ENCODE measurements at regions not wholly inside any gene's neighbourhood (a gene's known extent, or its start where the extent isn't known, plus 50 kb on each side); places are given as distances from the start of the nearest gene placed in this dataset.

DNA sequence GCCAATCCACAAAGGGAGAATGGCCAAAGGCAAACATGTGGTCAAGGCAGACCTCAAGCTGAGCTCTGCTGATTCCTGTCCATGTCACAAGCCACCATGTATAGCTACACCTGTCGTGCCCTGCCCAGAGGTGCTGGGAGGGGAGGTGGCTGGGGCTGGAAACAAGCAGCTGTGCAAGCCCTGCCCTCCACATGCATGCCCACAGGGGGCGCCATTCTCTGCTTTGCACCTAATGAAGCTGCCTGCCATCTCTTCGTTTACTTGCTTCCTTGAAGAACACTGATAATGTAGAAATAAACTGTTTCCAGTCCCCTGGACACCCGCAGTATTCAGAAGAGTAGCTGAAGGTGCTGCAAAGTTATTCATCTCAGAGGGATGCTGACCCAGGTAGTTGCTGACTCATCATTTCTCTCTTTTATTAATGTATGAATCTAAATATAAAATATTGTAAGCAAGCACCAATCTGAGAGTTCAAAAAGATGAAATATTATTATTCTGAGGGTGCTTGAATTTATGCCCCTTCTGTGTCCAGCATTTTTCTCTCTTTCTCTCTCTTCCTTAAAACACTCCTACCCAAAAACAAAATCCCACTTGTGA is 278.6 kb downstream of the ADGRA3 start:
- Histone ChIP-seq H2BK12ac (ENCODE audit: low read length) (no peak overlapping the region), H3K18ac (ENCODE audit: low read length) (no peak overlapping the region), H3K36me3 (replicated peaks in 1 of 2; ENCODE audit: control insufficient read depth in 2 of 2, insufficient read depth in 2 of 2, low read length in 2 of 2) (no peaks in the 10 kb centered on the region), H3K23ac (ENCODE audit: low read depth, low read length, poor library complexity) (no peak overlapping the region), H3K9ac (ENCODE audit: low read depth, low read length, poor library complexity) (no peak overlapping the region), H3K4me2 (ENCODE audit: insufficient read depth, low read length, poor library complexity, severe bottlenecking) (no peak overlapping the region), H4K8ac (ENCODE audit: low read depth, low read length) (no peak overlapping the region), H2BK120ac (ENCODE audit: low read depth, low read length) (no peak overlapping the region), H3K9me3 (replicated peaks in 1 of 2; ENCODE audit: control insufficient read depth in 2 of 2, insufficient read depth in 1 of 2, low read depth in 1 of 2, low read length in 2 of 2) (no peaks in the 10 kb centered on the region), H3K27ac (replicated peaks; ENCODE audit: low read length) (no peak overlapping the region), H3K79me1 (ENCODE audit: low read depth, low read length) (no peaks in the 10 kb centered on the region), H3K27me3 (ENCODE audit: control insufficient read depth in 3 of 3, insufficient read depth in 3 of 3, low read depth in 1 of 3, low read length in 3 of 3) (no peaks in the 10 kb centered on the region), H4K91ac (ENCODE audit: low read depth, low read length, poor library complexity) (no peak overlapping the region), H2BK15ac (ENCODE audit: low read length) (no peak overlapping the region), H2AFZ (ENCODE audit: low read length) (no peak overlapping the region), H3K4me1 (ENCODE audit: control insufficient read depth in 2 of 2, insufficient read depth in 1 of 2, low read depth in 1 of 2, low read length in 2 of 2) (peaks cover 3 to 5% of the 10 kb centered on the region in 2 donors), H2AK5ac (ENCODE audit: low read depth, low read length) (no peak overlapping the region), H3K14ac (ENCODE audit: low read length) (no peak overlapping the region), H3K4ac (ENCODE audit: low read length) (no peak overlapping the region), H2BK5ac (ENCODE audit: low read length) (no peak overlapping the region), H3K4me3 (ENCODE audit: low read length in 2 of 2) (no peak overlapping the region)
- no CpG with 5 or more reads among the region's 4 CpGs for WGBS, 2 donors (ENCODE audit: extremely low coverage in 2 of 2, insufficient read length in 2 of 2, insufficient replicate concordance in 1 of 2)
- DNase-seq (ENCODE audit: low spot score): no peak

DNA sequence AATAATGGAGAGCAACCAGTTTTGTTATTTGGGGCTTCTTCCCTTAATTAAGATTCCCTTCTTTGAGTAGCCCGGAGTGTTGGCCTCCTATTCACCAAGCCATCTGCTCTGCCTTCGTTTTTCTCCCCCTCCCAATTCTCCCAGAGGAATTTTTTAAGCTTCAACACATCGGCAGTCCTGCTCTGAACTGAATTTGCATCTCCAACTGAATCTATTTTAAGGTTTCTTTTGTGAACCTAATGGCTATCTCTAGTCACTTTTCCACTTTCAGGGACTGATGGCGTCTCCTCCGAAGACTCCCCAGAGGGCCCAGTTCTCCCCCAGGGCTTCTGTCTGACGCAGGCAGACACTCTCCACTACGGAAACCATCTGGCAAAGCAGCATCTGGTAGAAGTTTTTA is 280.2 kb downstream of the ADGRA3 start:
- Histone ChIP-seq H3K27ac (replicated peaks; ENCODE audit: low read length) (no peak overlapping the region), H2BK120ac (ENCODE audit: low read depth, low read length) (no peak overlapping the region)

GRCh38 chr4:22233230-22233629 is 282.6 kb downstream of the ADGRA3 start:
- no peak overlapping the region for H3K4ac ChIP-seq (ENCODE audit: low read length)
- no peak overlapping the region for H2BK5ac ChIP-seq (ENCODE audit: low read length)
- H3K9me3 ChIP-seq (replicated peaks in 1 of 2; ENCODE audit: control insufficient read depth in 2 of 2, insufficient read depth in 1 of 2, low read depth in 1 of 2, low read length in 2 of 2): no peaks in the 10 kb centered on the region
- H3K79me1 ChIP-seq (ENCODE audit: low read depth, low read length): no peaks in the 10 kb centered on the region
- H4K8ac ChIP-seq (ENCODE audit: low read depth, low read length): no peak overlapping the region
- no peaks in the 10 kb centered on the region for H3K36me3 ChIP-seq (replicated peaks in 1 of 2; ENCODE audit: control insufficient read depth in 2 of 2, insufficient read depth in 2 of 2, low read length in 2 of 2)
- H4K91ac ChIP-seq (ENCODE audit: low read depth, low read length, poor library complexity): no peak overlapping the region
- H2BK120ac ChIP-seq (ENCODE audit: low read depth, low read length): no peak overlapping the region
- no peak overlapping the region for H3K23ac ChIP-seq (ENCODE audit: low read depth, low read length, poor library complexity)
- no peak overlapping the region for H3K4me3 ChIP-seq (ENCODE audit: low read length in 2 of 2)
- peaks cover 2 to 3% of the 10 kb centered on the region in 2 donors for H3K4me1 ChIP-seq (ENCODE audit: control insufficient read depth in 2 of 2, insufficient read depth in 1 of 2, low read depth in 1 of 2, low read length in 2 of 2)
- H3K9ac ChIP-seq (ENCODE audit: low read depth, low read length, poor library complexity): no peak overlapping the region
- H3K18ac ChIP-seq (ENCODE audit: low read length): no peak overlapping the region
- no peak overlapping the region for H2BK12ac ChIP-seq (ENCODE audit: low read length)
- H2AFZ ChIP-seq (ENCODE audit: low read length): no peak overlapping the region
- DNase-seq (ENCODE audit: low spot score): no peak
- H3K4me2 ChIP-seq (ENCODE audit: insufficient read depth, low read length, poor library complexity, severe bottlenecking): no peak overlapping the region
- no peak overlapping the region for H2BK15ac ChIP-seq (ENCODE audit: low read length)
- no peak overlapping the region for H3K14ac ChIP-seq (ENCODE audit: low read length)
- H3K27me3 ChIP-seq (ENCODE audit: control insufficient read depth in 3 of 3, insufficient read depth in 3 of 3, low read depth in 1 of 3, low read length in 3 of 3): no peaks in the 10 kb centered on the region
- H2AK5ac ChIP-seq (ENCODE audit: low read depth, low read length): no peak overlapping the region
- WGBS, 2 donors (ENCODE audit: extremely low coverage in 2 of 2, insufficient read length in 2 of 2, insufficient replicate concordance in 1 of 2): no CpG with 5 or more reads among the region's 7 CpGs
- H3K27ac ChIP-seq (replicated peaks; ENCODE audit: low read length): no peak overlapping the region

More for the DNA sequence above, 280.2 kb downstream of the ADGRA3 start:
- Histone ChIP-seq H3K4me1 (ENCODE audit: control insufficient read depth in 2 of 2, insufficient read depth in 1 of 2, low read depth in 1 of 2, low read length in 2 of 2) (peaks cover 3 to 5% of the 10 kb centered on the region in 2 donors), H3K23ac (ENCODE audit: low read depth, low read length, poor library complexity) (no peak overlapping the region), H4K91ac (ENCODE audit: low read depth, low read length, poor library complexity) (no peak overlapping the region), H3K9ac (ENCODE audit: low read depth, low read length, poor library complexity) (no peak overlapping the region), H3K4me3 (ENCODE audit: low read length in 2 of 2) (no peak overlapping the region), H3K4me2 (ENCODE audit: insufficient read depth, low read length, poor library complexity, severe bottlenecking) (no peak overlapping the region), H3K4ac (ENCODE audit: low read length) (no peak overlapping the region), H2BK12ac (ENCODE audit: low read length) (no peak overlapping the region), H2BK5ac (ENCODE audit: low read length) (no peak overlapping the region), H2AFZ (ENCODE audit: low read length) (no peak overlapping the region), H3K36me3 (replicated peaks in 1 of 2; ENCODE audit: control insufficient read depth in 2 of 2, insufficient read depth in 2 of 2, low read length in 2 of 2) (no peaks in the 10 kb centered on the region), H4K8ac (ENCODE audit: low read depth, low read length) (no peak overlapping the region), H3K14ac (ENCODE audit: low read length) (no peak overlapping the region), H3K9me3 (replicated peaks in 1 of 2; ENCODE audit: control insufficient read depth in 2 of 2, insufficient read depth in 1 of 2, low read depth in 1 of 2, low read length in 2 of 2) (no peaks in the 10 kb centered on the region), H2AK5ac (ENCODE audit: low read depth, low read length) (no peak overlapping the region), H3K79me1 (ENCODE audit: low read depth, low read length) (no peaks in the 10 kb centered on the region), H3K18ac (ENCODE audit: low read length) (no peak overlapping the region), H2BK15ac (ENCODE audit: low read length) (no peak overlapping the region), H3K27me3 (ENCODE audit: control insufficient read depth in 3 of 3, insufficient read depth in 3 of 3, low read depth in 1 of 3, low read length in 3 of 3) (no peaks in the 10 kb centered on the region)
- DNase-seq (ENCODE audit: low spot score): no peak
- WGBS, 2 donors (ENCODE audit: extremely low coverage in 2 of 2, insufficient read length in 2 of 2, insufficient replicate concordance in 1 of 2): no CpG with 5 or more reads among the region's 7 CpGs

DNA sequence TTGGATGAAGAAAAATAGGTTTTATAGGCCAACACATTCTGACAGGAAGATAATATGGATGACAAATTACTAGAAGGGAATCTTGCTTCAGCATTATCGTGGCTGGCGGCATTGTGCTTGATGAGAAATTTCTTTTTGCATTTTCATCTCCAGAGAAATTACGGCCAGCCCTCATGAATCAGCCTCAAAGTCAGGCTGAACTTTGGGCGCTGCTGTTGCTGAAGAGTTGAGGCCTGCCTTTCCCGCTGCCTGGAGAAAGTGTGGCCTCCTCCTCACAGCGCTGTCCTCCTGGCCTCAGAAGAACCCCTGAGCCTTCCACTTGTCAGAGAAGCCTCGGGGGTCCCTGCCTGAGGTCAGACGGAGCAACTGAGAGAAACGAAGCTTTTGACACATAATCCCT is 272.4 kb upstream of the KCNIP4 start:
- Histone ChIP-seq H2AK5ac (ENCODE audit: low read depth, low read length) (no peak overlapping the region), H3K27ac (replicated peaks; ENCODE audit: low read length) (no peak overlapping the region), H3K9me3 (replicated peaks in 1 of 2; ENCODE audit: control insufficient read depth in 2 of 2, insufficient read depth in 1 of 2, low read depth in 1 of 2, low read length in 2 of 2) (no peaks in the 10 kb centered on the region), H3K27me3 (ENCODE audit: control insufficient read depth in 3 of 3, insufficient read depth in 3 of 3, low read depth in 1 of 3, low read length in 3 of 3) (no peaks in the 10 kb centered on the region), H2AFZ (ENCODE audit: low read length) (no peak overlapping the region), H3K4ac (ENCODE audit: low read length) (no peak overlapping the region), H3K14ac (ENCODE audit: low read length) (no peak overlapping the region), H3K9ac (ENCODE audit: low read depth, low read length, poor library complexity) (no peak overlapping the region), H4K91ac (ENCODE audit: low read depth, low read length, poor library complexity) (no peak overlapping the region), H3K4me3 (ENCODE audit: low read length in 2 of 2) (no peak overlapping the region), H4K8ac (ENCODE audit: low read depth, low read length) (no peak overlapping the region), H2BK5ac (ENCODE audit: low read length) (no peak overlapping the region), H3K23ac (ENCODE audit: low read depth, low read length, poor library complexity) (no peak overlapping the region), H2BK12ac (ENCODE audit: low read length) (no peak overlapping the region), H2BK120ac (ENCODE audit: low read depth, low read length) (no peak overlapping the region), H3K18ac (ENCODE audit: low read length) (no peak overlapping the region), H3K79me1 (ENCODE audit: low read depth, low read length) (no peaks in the 10 kb centered on the region), H2BK15ac (ENCODE audit: low read length) (no peak overlapping the region), H3K4me2 (ENCODE audit: insufficient read depth, low read length, poor library complexity, severe bottlenecking) (no peak overlapping the region), H3K36me3 (replicated peaks in 1 of 2; ENCODE audit: control insufficient read depth in 2 of 2, insufficient read depth in 2 of 2, low read length in 2 of 2) (no peaks in the 10 kb centered on the region), H3K4me1 (ENCODE audit: control insufficient read depth in 2 of 2, insufficient read depth in 1 of 2, low read depth in 1 of 2, low read length in 2 of 2) (no peaks in the 10 kb centered on the region)
- no CpG with 5 or more reads among the region's 9 CpGs for WGBS, 2 donors (ENCODE audit: extremely low coverage in 2 of 2, insufficient read length in 2 of 2, insufficient replicate concordance in 1 of 2)
- no peak for DNase-seq (ENCODE audit: low spot score)

Data from neuronal stem cell (in vitro differentiated cells).